Astrocyte (in vitro differentiated cells and primary cell): ENCODE measurements at regions not wholly inside any gene's neighbourhood (a gene's known extent, or its start where the extent isn't known, plus 50 kb on each side); places are given as distances from the start of the nearest gene placed in this dataset.
"Not testable (repeated sequence)": the region's sequence is repeated elsewhere in the genome, so short reads cannot be mapped to it uniquely, and the experiment has no call there.

ENCODE experiments used
- DNase-seq: peaks from one replicate; pipeline ENCODE4 v3.0.0-alpha.2; 2010; ENCODE audit warnings: low read depth
- FAIRE-seq: peaks from 2 replicates; lab custom pipeline; 2011; peaks lifted over from hg19 to GRCh38; lab: Jason Lieb, UNC
- H2AFZ ChIP-seq: 2 replicates; pipeline ENCODE4 v1.6.0; 2012; ENCODE audit warnings: low read depth, low read length, inconsistent platforms
- H3K27ac ChIP-seq: 2 replicates; pipeline ENCODE4 v1.5.1; 2011; ENCODE audit warnings: low read depth, low read length, inconsistent platforms
- H3K27me3 ChIP-seq: 2 replicates; pipeline ENCODE4 v1.6.0; 2011; ENCODE audit warnings: low read length, inconsistent platforms; ENCODE audit not compliant: insufficient read depth
- H3K36me3 ChIP-seq: 2 replicates; pipeline ENCODE4 v1.5.1; 2011; ENCODE audit warnings: low read length, inconsistent platforms; ENCODE audit not compliant: insufficient read depth
- H3K4me1 ChIP-seq: 2 replicates; pipeline ENCODE4 v1.5.1; 2011; ENCODE audit warnings: low read length, inconsistent platforms; ENCODE audit not compliant: insufficient read depth
- H3K4me2 ChIP-seq: 2 replicates; pipeline ENCODE4 v1.6.0; 2012; ENCODE audit warnings: low read length, inconsistent platforms
- H3K4me3 ChIP-seq: 2 replicates; pipeline ENCODE4 v1.5.1; 2011; ENCODE audit warnings: low read depth, mild to moderate bottlenecking, low read length, inconsistent platforms; ENCODE audit not compliant: insufficient read depth
- H3K79me2 ChIP-seq: 2 replicates; pipeline ENCODE4 v1.6.0; 2012; ENCODE audit warnings: mild to moderate bottlenecking, low read length, inconsistent platforms; ENCODE audit not compliant: insufficient read depth
- H3K9ac ChIP-seq: 2 replicates; pipeline ENCODE4 v1.6.0; 2012; ENCODE audit warnings: mild to moderate bottlenecking, low read length, inconsistent platforms
- H3K9me3 ChIP-seq: 2 replicates; pipeline ENCODE4 v1.5.1; 2012; ENCODE audit warnings: low read depth, mild to moderate bottlenecking, low read length, inconsistent platforms; ENCODE audit not compliant: insufficient read depth
- H4K20me1 ChIP-seq: 2 replicates; pipeline ENCODE4 v1.6.0; 2012; ENCODE audit warnings: low read length, inconsistent platforms; ENCODE audit not compliant: insufficient read depth
- H3K27ac Mint-ChIP-seq: one replicate; pipeline ENCODE4 v1.8.0; 2021; ENCODE audit warnings: mild to moderate bottlenecking, mixed read lengths; ENCODE audit not compliant: unreplicated experiment
- H3K27me3 Mint-ChIP-seq: one replicate; pipeline ENCODE4 v1.8.0; 2021; ENCODE audit warnings: low read depth, mixed read lengths; ENCODE audit not compliant: unreplicated experiment
- H3K36me3 Mint-ChIP-seq: one replicate; pipeline ENCODE4 v1.8.0; 2021; ENCODE audit warnings: low read depth, mixed read lengths; ENCODE audit not compliant: unreplicated experiment
- H3K4me1 Mint-ChIP-seq: one replicate; pipeline ENCODE4 v1.8.0; 2021; ENCODE audit warnings: low read depth, mixed read lengths; ENCODE audit not compliant: unreplicated experiment
- H3K4me3 Mint-ChIP-seq: one replicate; pipeline ENCODE4 v1.8.0; 2021; ENCODE audit warnings: mild to moderate bottlenecking, moderate library complexity, mixed read lengths; ENCODE audit not compliant: unreplicated experiment
- H3K9me3 Mint-ChIP-seq: one replicate; pipeline ENCODE4 v1.8.0; 2021; ENCODE audit warnings: mild to moderate bottlenecking, mixed read lengths; ENCODE audit not compliant: unreplicated experiment
- CTCF ChIP-seq: IDR thresholded peaks from 2 replicates; pipeline ENCODE4 v1.5.1; 2011; ENCODE audit warnings: low read depth, mild to moderate bottlenecking, inconsistent platforms, low read length, moderate library complexity; ENCODE audit not compliant: insufficient read depth
- EZH2 ChIP-seq: IDR thresholded peaks from 2 replicates; pipeline ENCODE4 v1.6.1; 2012; ENCODE audit warnings: mild to moderate bottlenecking, low read length, inconsistent platforms; ENCODE audit not compliant: insufficient read depth

GRCh38 chr6:81023709-81024108, 728.8 kb downstream of the TENT5A start:
- Mint-ChIP-seq H3K36me3 (no peaks in the 10 kb centered on the region), H3K27me3 (no peaks in the 10 kb centered on the region), H3K4me3 (no peak overlapping the region), H3K27ac (no peak overlapping the region), H3K9me3 (peaks cover 10% of the 10 kb centered on the region), H3K4me1 (no peaks in the 10 kb centered on the region)
- FAIRE-seq = no peak
- Histone ChIP-seq H3K4me2 (no peak overlapping the region), H3K9me3 (no peaks in the 10 kb centered on the region), H3K36me3 (no peaks in the 10 kb centered on the region), H4K20me1 (no peaks in the 10 kb centered on the region), H2AFZ (no peak overlapping the region), H3K27me3 (no peaks in the 10 kb centered on the region), H3K79me2 (no peaks in the 10 kb centered on the region), H3K4me1 (no peaks in the 10 kb centered on the region), H3K27ac (no peak overlapping the region), H3K9ac (no peak overlapping the region), H3K4me3 (no peak overlapping the region)
- TF ChIP-seq EZH2 (no peak), CTCF (no peak)
- DNase-seq = no peak

GRCh38 chr6:81023007-81023582, 729.4 kb downstream of the TENT5A start:
- Histone ChIP-seq H4K20me1 (no peaks in the 10 kb centered on the region), H3K9me3 (no peaks in the 10 kb centered on the region), H3K27me3 (no peaks in the 10 kb centered on the region), H3K27ac (no peak overlapping the region), H3K4me3 (no peak overlapping the region), H3K79me2 (no peaks in the 10 kb centered on the region), H3K36me3 (no peaks in the 10 kb centered on the region), H3K9ac (no peak overlapping the region), H2AFZ (no peak overlapping the region), H3K4me2 (no peak overlapping the region), H3K4me1 (no peaks in the 10 kb centered on the region)
- TF ChIP-seq CTCF = no peak
- TF ChIP-seq EZH2 = no peak
- no peak overlapping the region for H3K27ac Mint-ChIP-seq
- H3K9me3 Mint-ChIP-seq = peaks cover 10% of the 10 kb centered on the region
- H3K4me3 Mint-ChIP-seq = no peak overlapping the region
- no peaks in the 10 kb centered on the region for H3K4me1 Mint-ChIP-seq
- no peak for FAIRE-seq
- no peak for DNase-seq
- H3K27me3 Mint-ChIP-seq = no peaks in the 10 kb centered on the region
- H3K36me3 Mint-ChIP-seq = no peaks in the 10 kb centered on the region

- not testable (repeated sequence) for H3K27ac ChIP-seq, H4K20me1 ChIP-seq, DNase-seq, H3K27ac Mint-ChIP-seq, H3K9ac ChIP-seq, FAIRE-seq, H3K4me1 Mint-ChIP-seq, H3K79me2 ChIP-seq, H3K9me3 ChIP-seq, H3K4me2 ChIP-seq, H3K4me1 ChIP-seq, H2AFZ ChIP-seq, H3K27me3 Mint-ChIP-seq, H3K36me3 Mint-ChIP-seq, H3K27me3 ChIP-seq, H3K4me3 Mint-ChIP-seq, H3K4me3 ChIP-seq, H3K36me3 ChIP-seq
- H3K9me3 Mint-ChIP-seq = peaks cover 14% of the 10 kb centered on the region
Measured at GRCh38 chr6:81017586-81017985, 734.9 kb downstream of the TENT5A start.
